Testis (tissue), 2 donors: ENCODE measurements at regions not wholly inside any gene's neighbourhood (a gene's known extent, or its start where the extent isn't known, plus 50 kb on each side); places are given as distances from the start of the nearest gene placed in this dataset.

Experiments used
- DNase-seq: peaks from one replicate; pipeline ENCODE4 v3.0.0-alpha.2; 2019
- H3K27ac ChIP-seq, 2 donors: fragments of 200-600 bp; sonication (generic); one replicate each; pipeline ENCODE4 v1.5.1; 2019
- H3K27me3 ChIP-seq: fragments of 200-600 bp; sonication (generic); one replicate; pipeline ENCODE4 v1.5.1; 2019
- H3K36me3 ChIP-seq: fragments of 200-600 bp; sonication (generic); one replicate; pipeline ENCODE4 v1.5.1; 2017; ENCODE audit warnings: low read depth; ENCODE audit errors: missing control alignments
- H3K4me1 ChIP-seq: fragments of 200-600 bp; sonication (generic); one replicate; pipeline ENCODE4 v1.5.1; 2019
- H3K4me3 ChIP-seq, 2 donors: fragments of 200-600 bp; sonication (generic); one replicate each; pipeline ENCODE4 v1.5.1; 2017 to 2019
- H3K9me3 ChIP-seq: fragments of 200-600 bp; sonication (generic); one replicate; pipeline ENCODE4 v1.5.1; 2017
- POLR2A ChIP-seq: fragments of 450-650 bp; IDR thresholded peaks from one replicate; pipeline ENCODE4 v1.6.1; 2017; ENCODE audit warnings: antibody characterized with exemption, mild to moderate bottlenecking, moderate library complexity
- WGBS, 2 donors: methylation state at CpG; one replicate each; pipeline ENCODE4 v1.1.5; 2018; 5-methylcytosine and 5-hydroxymethylcytosine counted together
- intact Hi-C: fragments of 100-400 bp; cut with DNase I; formaldehyde crosslinking; loops from one replicate; pipeline ENCODE4 v1.15.1; 2023; ENCODE audit warnings: low total_unique reads
- TF ChIP-seq, protein P1 (sequence below), 3 experiments: fragments of 450-650 bp in 2 of 3; fragments of 200-600 bp in 1 of 3; sonication (generic) in 1 of 3; IDR thresholded peaks; one replicate each; pipeline ENCODE4 v1.5.1; 2016 to 2019; ENCODE audit warnings: antibody characterized with exemption in 3 of 3, mild to moderate bottlenecking in 2 of 3, moderate library complexity in 1 of 3

GRCh38 chr14:98599082-98599481, 672.9 kb downstream of the BCL11B start:
- no peak for TF ChIP-seq POLR2A
- TF ChIP-seq, protein P1, sequence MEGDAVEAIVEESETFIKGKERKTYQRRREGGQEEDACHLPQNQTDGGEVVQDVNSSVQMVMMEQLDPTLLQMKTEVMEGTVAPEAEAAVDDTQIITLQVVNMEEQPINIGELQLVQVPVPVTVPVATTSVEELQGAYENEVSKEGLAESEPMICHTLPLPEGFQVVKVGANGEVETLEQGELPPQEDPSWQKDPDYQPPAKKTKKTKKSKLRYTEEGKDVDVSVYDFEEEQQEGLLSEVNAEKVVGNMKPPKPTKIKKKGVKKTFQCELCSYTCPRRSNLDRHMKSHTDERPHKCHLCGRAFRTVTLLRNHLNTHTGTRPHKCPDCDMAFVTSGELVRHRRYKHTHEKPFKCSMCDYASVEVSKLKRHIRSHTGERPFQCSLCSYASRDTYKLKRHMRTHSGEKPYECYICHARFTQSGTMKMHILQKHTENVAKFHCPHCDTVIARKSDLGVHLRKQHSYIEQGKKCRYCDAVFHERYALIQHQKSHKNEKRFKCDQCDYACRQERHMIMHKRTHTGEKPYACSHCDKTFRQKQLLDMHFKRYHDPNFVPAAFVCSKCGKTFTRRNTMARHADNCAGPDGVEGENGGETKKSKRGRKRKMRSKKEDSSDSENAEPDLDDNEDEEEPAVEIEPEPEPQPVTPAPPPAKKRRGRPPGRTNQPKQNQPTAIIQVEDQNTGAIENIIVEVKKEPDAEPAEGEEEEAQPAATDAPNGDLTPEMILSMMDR (IDR thresholded peaks at IDR 0.05), result no peak
- H3K9me3 ChIP-seq, result no peaks in the 10 kb centered on the region
- intact Hi-C loops, result no loop called here
- H3K4me1 ChIP-seq, result no peaks in the 10 kb centered on the region
- H3K27ac ChIP-seq, result no peak overlapping the region
- no peaks in the 10 kb centered on the region for H3K27me3 ChIP-seq
- WGBS, 2 donors, result 38% methylated on average over 5 of the region's 5 CpGs
- no peaks in the 10 kb centered on the region for H3K36me3 ChIP-seq
- no peak overlapping the region for H3K4me3 ChIP-seq
- DNase-seq, result no peak

DNA sequence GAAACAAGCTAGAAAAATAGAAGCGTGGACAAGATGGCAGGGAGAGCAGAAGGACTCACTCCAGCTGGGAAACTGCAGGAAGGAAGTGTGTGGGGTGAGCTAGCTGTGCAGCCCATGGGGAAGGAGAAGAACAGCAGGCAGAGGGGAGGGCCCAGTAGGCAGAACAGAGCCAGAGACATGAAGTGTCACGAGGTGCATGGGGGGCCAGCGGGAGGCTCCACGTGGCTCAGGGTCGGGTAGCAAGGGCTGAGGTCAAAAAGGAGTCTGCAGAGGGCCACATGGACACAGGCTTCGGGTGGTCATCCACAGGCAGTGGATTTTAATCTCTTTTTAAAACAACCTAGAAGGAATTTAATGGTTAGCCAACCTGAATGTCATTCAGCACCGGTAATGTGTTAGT, 669.0 kb downstream of the BCL11B start:
- no peak for TF ChIP-seq POLR2A
- TF ChIP-seq, protein P1 (IDR thresholded peaks at IDR 0.05), result no peak
- H3K4me1 ChIP-seq, result no peaks in the 10 kb centered on the region
- 72 to 79% methylated on average over 7 of the region's 7 CpGs for WGBS, 2 donors
- H3K9me3 ChIP-seq, result no peaks in the 10 kb centered on the region
- no peak overlapping the region for H3K27ac ChIP-seq
- no peak overlapping the region for H3K4me3 ChIP-seq
- no peaks in the 10 kb centered on the region for H3K27me3 ChIP-seq
- no peak for DNase-seq
- H3K36me3 ChIP-seq, result no peaks in the 10 kb centered on the region
- intact Hi-C loops, result no loop called here

DNA sequence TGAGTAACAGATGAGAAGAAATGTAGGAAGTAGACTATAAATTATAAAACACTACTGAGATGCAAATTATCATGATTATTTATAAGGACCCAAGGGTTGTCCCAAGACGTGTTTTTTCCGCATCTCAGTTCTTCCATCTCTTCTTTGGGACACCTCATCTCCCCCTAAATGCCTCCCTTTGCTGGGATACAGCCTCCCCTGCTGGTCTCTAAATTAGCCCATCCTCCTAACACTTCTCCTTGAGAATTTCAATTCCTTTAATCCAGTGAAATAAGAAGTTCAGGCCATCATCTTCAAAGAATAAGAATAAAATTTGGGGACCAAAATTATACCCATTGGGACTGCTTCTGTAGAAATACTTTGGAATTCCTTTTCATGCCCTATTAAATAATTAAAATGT, 667.0 kb downstream of the BCL11B start:
- H3K9me3 ChIP-seq, result no peaks in the 10 kb centered on the region
- no peak for DNase-seq
- no peaks in the 10 kb centered on the region for H3K36me3 ChIP-seq
- H3K4me3 ChIP-seq, result no peak overlapping the region
- no peak overlapping the region for H3K27ac ChIP-seq
- H3K4me1 ChIP-seq, result no peaks in the 10 kb centered on the region
- WGBS, 2 donors, result 72 to 82% methylated on average over 2 of the region's 2 CpGs
- no peaks in the 10 kb centered on the region for H3K27me3 ChIP-seq
- intact Hi-C loops, result no loop called here
- TF ChIP-seq, protein P1 (IDR thresholded peaks at IDR 0.05), result no peak
- no peak for TF ChIP-seq POLR2A

DNA sequence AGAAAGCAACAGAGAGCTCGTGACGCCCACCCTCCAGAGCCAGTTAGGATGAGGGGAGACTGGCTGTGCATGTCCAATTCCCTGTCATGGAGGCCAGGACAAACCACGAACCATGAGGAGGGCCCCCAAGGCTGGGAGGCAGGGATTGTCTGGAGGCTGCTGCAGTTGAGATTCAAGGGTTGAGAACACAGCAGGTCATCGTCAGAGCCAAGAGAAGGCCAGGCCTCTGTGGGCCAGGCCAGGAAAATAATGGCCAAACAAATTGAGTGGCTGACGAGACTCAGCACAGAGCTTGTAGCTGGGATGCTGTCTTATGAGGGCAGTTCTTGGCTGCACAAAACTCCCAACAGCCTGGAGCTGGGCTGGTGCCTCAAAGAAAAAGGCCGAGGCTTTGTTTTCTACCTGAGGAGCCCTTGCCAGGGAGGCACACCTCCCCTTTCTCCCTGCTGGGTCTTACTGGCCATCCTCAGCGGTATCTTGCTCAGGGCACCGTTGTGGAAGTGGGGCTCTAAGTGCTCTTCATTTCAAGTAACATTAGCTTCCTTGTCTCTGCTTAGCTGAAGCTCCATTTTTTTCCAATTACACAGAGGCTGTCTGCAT, 665.9 kb downstream of the BCL11B start:
- intact Hi-C loops, result no loop called here
- H3K4me1 ChIP-seq, result no peaks in the 10 kb centered on the region
- WGBS, 2 donors, result 62 to 78% methylated on average over 6 to 8 of the region's 8 CpGs
- TF ChIP-seq, protein P1 (IDR thresholded peaks at IDR 0.05), result no peak
- TF ChIP-seq POLR2A, result no peak
- no peaks in the 10 kb centered on the region for H3K36me3 ChIP-seq
- no peak overlapping the region for H3K4me3 ChIP-seq
- H3K27ac ChIP-seq, result no peak overlapping the region
- no peak for DNase-seq
- no peaks in the 10 kb centered on the region for H3K9me3 ChIP-seq
- no peaks in the 10 kb centered on the region for H3K27me3 ChIP-seq

- TF ChIP-seq, protein P1 (IDR thresholded peaks at IDR 0.05), result no peak
- no peak for TF ChIP-seq POLR2A
- H3K27me3 ChIP-seq, result no peaks in the 10 kb centered on the region
- H3K27ac ChIP-seq, result no peak overlapping the region
- no peak for DNase-seq
- no peaks in the 10 kb centered on the region for H3K36me3 ChIP-seq
- H3K4me3 ChIP-seq, result no peak overlapping the region
- no peaks in the 10 kb centered on the region for H3K4me1 ChIP-seq
- 83 to 86% methylated on average over 4 of the region's 4 CpGs for WGBS, 2 donors
- intact Hi-C loops, result no loop called here
- H3K9me3 ChIP-seq, result no peaks in the 10 kb centered on the region
Observed at GRCh38 chr14:98606816-98607215, 665.2 kb downstream of the BCL11B start.
